HEK293T (cell line): ENCODE measurements at regions not wholly inside any gene's neighbourhood (a gene's known extent, or its start where the extent isn't known, plus 50 kb on each side); places are given as distances from the start of the nearest gene placed in this dataset.

Experiments
- BHLHE40 ChIP-seq: fragments of 450-650 bp; IDR thresholded peaks from 2 replicates; pipeline ENCODE4 v1.6.1; 2016; ENCODE audit warnings: mild to moderate bottlenecking, moderate library complexity, borderline replicate concordance
- FOXA1 ChIP-seq: fragments of 450-650 bp; IDR thresholded peaks from 2 replicates; pipeline ENCODE4 v1.6.1; 2016; ENCODE audit warnings: mild to moderate bottlenecking
- FOXK2 ChIP-seq: fragments of 450-650 bp; IDR thresholded peaks from 2 replicates; pipeline ENCODE4 v1.6.1; 2016; ENCODE audit warnings: mild to moderate bottlenecking
- FOXM1 ChIP-seq: fragments of 450-650 bp; IDR thresholded peaks from 2 replicates; pipeline ENCODE4 v1.6.1; 2017; ENCODE audit warnings: mild to moderate bottlenecking, borderline replicate concordance
- L3MBTL2 ChIP-seq: fragments of 450-650 bp; conservative IDR thresholded peaks from 2 replicates; pipeline ENCODE4 v1.6.1; 2016; ENCODE audit warnings: mild to moderate bottlenecking
- LEF1 ChIP-seq: fragments of 450-650 bp; IDR thresholded peaks from 2 replicates; pipeline ENCODE4 v1.6.1; 2017; ENCODE audit warnings: mild to moderate bottlenecking, borderline replicate concordance
- SP1 ChIP-seq: fragments of 450-650 bp; IDR thresholded peaks from 2 replicates; pipeline ENCODE4 v1.6.1; 2017
- SUZ12 ChIP-seq: fragments of 450-650 bp; IDR thresholded peaks from 2 replicates; pipeline ENCODE4 v1.6.1; 2016; ENCODE audit warnings: mild to moderate bottlenecking
- TF ChIP-seq, protein P1 (sequence below): fragments of 450-650 bp; IDR thresholded peaks from 2 replicates; pipeline ENCODE4 v1.6.1; 2016

DNA sequence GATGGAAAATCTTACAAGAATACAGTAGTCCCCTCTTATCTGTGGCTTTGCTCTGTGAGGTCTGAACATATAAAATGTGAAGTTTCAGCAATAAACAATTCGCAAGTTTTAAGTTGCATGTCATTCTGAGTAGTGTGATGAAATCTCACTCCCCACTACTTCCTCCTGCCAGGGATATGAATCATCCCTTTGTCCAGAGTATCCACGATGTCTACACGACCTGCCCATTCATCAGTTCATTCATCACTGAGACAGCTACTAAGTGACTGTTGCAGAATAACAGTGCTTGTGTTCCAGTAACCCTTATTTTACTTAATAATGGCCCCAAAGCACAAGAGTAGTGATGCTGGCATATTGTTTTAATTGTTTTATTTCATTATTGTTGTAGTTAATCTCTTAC lies 489.2 kb upstream of the UBE2E2 start:
- TF ChIP-seq LEF1 (no peak), SP1 (no peak), SUZ12 (no peak), FOXA1 (no peak), L3MBTL2 (no peak), FOXM1 (no peak), BHLHE40 (no peak), FOXK2 (no peak)
- TF ChIP-seq, protein P1, sequence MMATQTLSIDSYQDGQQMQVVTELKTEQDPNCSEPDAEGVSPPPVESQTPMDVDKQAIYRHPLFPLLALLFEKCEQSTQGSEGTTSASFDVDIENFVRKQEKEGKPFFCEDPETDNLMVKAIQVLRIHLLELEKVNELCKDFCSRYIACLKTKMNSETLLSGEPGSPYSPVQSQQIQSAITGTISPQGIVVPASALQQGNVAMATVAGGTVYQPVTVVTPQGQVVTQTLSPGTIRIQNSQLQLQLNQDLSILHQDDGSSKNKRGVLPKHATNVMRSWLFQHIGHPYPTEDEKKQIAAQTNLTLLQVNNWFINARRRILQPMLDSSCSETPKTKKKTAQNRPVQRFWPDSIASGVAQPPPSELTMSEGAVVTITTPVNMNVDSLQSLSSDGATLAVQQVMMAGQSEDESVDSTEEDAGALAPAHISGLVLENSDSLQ: no peak
